ENCODE measurements at regions not wholly inside any gene's neighbourhood (a gene's known extent, or its start where the extent isn't known, plus 50 kb on each side); places are given as distances from the start of the nearest gene placed in this dataset.
"Not testable (repeated sequence)": the region's sequence is repeated elsewhere in the genome, so short reads cannot be mapped to it uniquely, and the experiment has no call there.

GRCh38 chr11:107265591-107266121 lies 192.0 kb downstream of the CWF19L2 start:
- no peak for TF ChIP-seq CTCF (IDR thresholded peaks at IDR 0.05; ENCODE audit: insufficient read depth, low read depth, low read length, missing control alignments)
- no peak for DNase-seq (ENCODE audit: low read depth)
- no peak overlapping the region for H3K4me3 ChIP-seq (ENCODE audit: low read depth, low read length)

- no peak for TF ChIP-seq CTCF (IDR thresholded peaks at IDR 0.05; ENCODE audit: insufficient read depth, low read depth, low read length, missing control alignments)
- peak; percentile 24 for DNase-seq (ENCODE audit: low read depth)
- no peak overlapping the region for H3K4me3 ChIP-seq (ENCODE audit: low read depth, low read length)
These were observed 193.6 kb downstream of the CWF19L2 start for GRCh38 chr11:107263844-107264563.

- no peak for TF ChIP-seq CTCF (IDR thresholded peaks at IDR 0.05; ENCODE audit: insufficient read depth, low read depth, low read length, missing control alignments)
- no peak for DNase-seq (ENCODE audit: low read depth)
- no peak overlapping the region for H3K4me3 ChIP-seq (ENCODE audit: low read depth, low read length)
These were observed 197.8 kb downstream of the CWF19L2 start for GRCh38 chr11:107259811-107260221.

DNA sequence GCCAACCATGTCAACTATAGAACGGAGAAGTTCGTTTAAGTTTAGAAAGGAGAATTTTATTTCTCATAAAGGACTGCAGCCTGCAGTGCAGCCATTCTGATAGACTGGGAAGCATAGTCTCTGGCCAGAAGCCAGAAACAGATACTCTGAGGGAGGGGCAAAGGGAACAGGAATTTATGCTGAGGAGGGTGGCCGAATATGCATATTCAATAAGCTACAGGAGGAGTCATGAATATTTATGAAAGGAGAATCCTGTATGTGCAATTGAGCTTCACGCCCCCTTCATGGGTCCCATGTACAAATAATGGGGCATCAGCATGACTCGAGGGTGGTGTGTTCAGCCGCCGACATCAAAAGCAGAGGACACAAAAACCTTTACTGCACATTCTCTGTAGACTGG lies 199.9 kb downstream of the CWF19L2 start:
- DNase-seq (ENCODE audit: low read depth) = no peak
- H3K4me3 ChIP-seq (ENCODE audit: low read depth, low read length) = no peak overlapping the region
- no peak for TF ChIP-seq CTCF (IDR thresholded peaks at IDR 0.05; ENCODE audit: insufficient read depth, low read depth, low read length, missing control alignments)

DNA sequence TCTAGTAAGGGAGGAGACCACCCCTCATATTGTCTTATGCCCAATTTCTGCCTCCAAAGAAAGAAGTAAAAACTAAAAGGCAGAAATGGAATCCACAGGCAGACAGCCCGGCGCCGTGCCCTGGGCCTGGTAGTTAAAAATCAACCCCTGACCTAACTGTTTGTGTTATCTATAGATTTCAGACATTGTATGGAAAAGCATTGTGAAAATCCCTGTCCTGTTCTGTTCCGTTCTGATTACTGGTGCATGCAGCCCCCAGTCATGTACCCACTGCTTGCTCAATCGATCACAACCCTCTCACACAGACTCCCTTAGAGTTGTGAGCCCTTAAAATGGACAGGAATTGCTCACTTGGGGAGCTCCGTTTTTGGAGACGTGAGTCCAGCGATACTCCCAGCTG lies 204.0 kb downstream of the CWF19L2 start:
- not testable (repeated sequence) for DNase-seq (ENCODE audit: low read depth)

GRCh38 chr11:107252429-107253161 lies 205.0 kb downstream of the CWF19L2 start:
- peak; percentile 29 for DNase-seq (ENCODE audit: low read depth)
- no peak for TF ChIP-seq CTCF (IDR thresholded peaks at IDR 0.05; ENCODE audit: insufficient read depth, low read depth, low read length, missing control alignments)
- H3K4me3 ChIP-seq (ENCODE audit: low read depth, low read length) = no peak overlapping the region

More for the DNA sequence above, 204.0 kb downstream of the CWF19L2 start:
- H3K4me3 ChIP-seq (ENCODE audit: low read depth, low read length) = not testable (repeated sequence)

DNA sequence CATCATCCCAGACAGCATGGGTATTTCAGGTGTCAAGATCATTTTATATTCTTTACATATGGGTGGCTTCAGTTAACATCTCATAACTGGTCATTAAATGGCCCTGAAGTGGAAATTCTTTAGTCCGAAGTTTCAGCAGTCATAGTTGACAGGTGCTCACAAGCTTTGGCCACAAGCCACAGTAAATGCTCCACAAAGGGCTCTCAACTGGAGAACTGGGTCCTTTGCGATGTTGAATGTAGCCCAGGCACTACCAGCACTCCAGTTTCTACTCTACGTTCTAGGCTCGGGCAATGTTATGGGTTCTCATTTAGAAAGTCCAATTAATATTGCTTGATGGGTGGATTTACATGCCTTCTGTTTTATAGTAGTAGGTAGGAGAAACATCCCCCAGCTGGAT lies 206.3 kb downstream of the CWF19L2 start:
- no peak overlapping the region for H3K4me3 ChIP-seq (ENCODE audit: low read depth, low read length)
- no peak for DNase-seq (ENCODE audit: low read depth)
- TF ChIP-seq CTCF (IDR thresholded peaks at IDR 0.05; ENCODE audit: insufficient read depth, low read depth, low read length, missing control alignments) = no peak

All from GM12865 (cell line).